GM21423 (cell line): ENCODE measurements at regions not wholly inside any gene's neighbourhood (a gene's known extent, or its start where the extent isn't known, plus 50 kb on each side); places are given as distances from the start of the nearest gene placed in this dataset.
"Not testable (repeated sequence)": the region's sequence is repeated elsewhere in the genome, so short reads cannot be mapped to it uniquely, and the experiment has no call there.

Experiments used
- ATAC-seq: cut with Tn5 transposase; IDR thresholded peaks from one replicate; pipeline ENCODE4 v1.9.1; 2021; ENCODE audit warnings: mild to moderate bottlenecking, moderate library complexity; ENCODE audit not compliant: unreplicated experiment

GRCh38 chr3:191518861-191519260 is 57.9 kb downstream of the PYDC2 start:
- ATAC-seq, result no peak

GRCh38 chr3:191521055-191521454 is 60.1 kb downstream of the PYDC2 start:
- ATAC-seq, result no peak

- ATAC-seq, result no peak
Observed at GRCh38 chr3:191523148-191523547, 62.2 kb downstream of the PYDC2 start.

GRCh38 chr3:191528589-191528988 is 67.6 kb downstream of the PYDC2 start:
- no peak for ATAC-seq

GRCh38 chr3:191529992-191530391 is 69.0 kb downstream of the PYDC2 start:
- ATAC-seq, result no peak

- ATAC-seq, result no peak
Observed at GRCh38 chr3:191531434-191531972, 70.5 kb downstream of the PYDC2 start.

- ATAC-seq, result no peak
Observed at GRCh38 chr3:191543018-191543417, 82.1 kb downstream of the PYDC2 start.

- ATAC-seq, result no peak
Observed at GRCh38 chr3:191543897-191544296, 82.9 kb downstream of the PYDC2 start.

- no peak for ATAC-seq
Observed at GRCh38 chr3:191549357-191549756, 88.4 kb downstream of the PYDC2 start.

GRCh38 chr3:191555037-191555436 is 94.1 kb downstream of the PYDC2 start:
- no peak for ATAC-seq

- ATAC-seq, result no peak
Observed at GRCh38 chr3:191557322-191557721, 96.4 kb downstream of the PYDC2 start.

GRCh38 chr3:191563722-191564121 is 102.8 kb downstream of the PYDC2 start:
- ATAC-seq, result no peak

GRCh38 chr3:191566469-191566868 is 105.5 kb downstream of the PYDC2 start:
- ATAC-seq, result no peak

- ATAC-seq, result no peak
Observed at GRCh38 chr3:191568206-191568605, 107.2 kb downstream of the PYDC2 start.

GRCh38 chr3:191592105-191592504 is 131.1 kb downstream of the PYDC2 start:
- ATAC-seq, result no peak

GRCh38 chr3:191593486-191593885 is 132.5 kb downstream of the PYDC2 start:
- no peak for ATAC-seq

- ATAC-seq, result not testable (repeated sequence)
Observed at GRCh38 chr3:191615511-191615910, 154.5 kb downstream of the PYDC2 start.

GRCh38 chr3:191624299-191624698 is 163.3 kb downstream of the PYDC2 start:
- ATAC-seq, result no peak

- ATAC-seq, result no peak
Observed at GRCh38 chr3:191627064-191627463, 166.1 kb downstream of the PYDC2 start.

- no peak for ATAC-seq
Observed at GRCh38 chr3:191628571-191628970, 167.6 kb downstream of the PYDC2 start.

- no peak for ATAC-seq
Observed at GRCh38 chr3:191631496-191631895, 170.5 kb downstream of the PYDC2 start.

- ATAC-seq, result no peak
Observed at GRCh38 chr3:191634902-191635301, 173.9 kb downstream of the PYDC2 start.

- ATAC-seq, result no peak
Observed at GRCh38 chr3:191637611-191638010, 176.6 kb downstream of the PYDC2 start.
